WTC11 (cell line): ENCODE measurements at regions not wholly inside any gene's neighbourhood (a gene's known extent, or its start where the extent isn't known, plus 50 kb on each side); places are given as distances from the start of the nearest gene placed in this dataset.

Experiments
- ATAC-seq: fragments of 200-7000 bp; cut with Tn5 transposase; 2 replicates; pipeline ENCODE4 v1.10.0; 2021; ENCODE audit warnings: mild to moderate bottlenecking, moderate library complexity
- CTCF ChIA-PET: fragments of 300-600 bp; sonication (Branson Sonifier 250); formaldehyde crosslinking; loops from one replicate; lab custom pipeline; 2021; ENCODE audit warnings: antibody characterized with exemption; lab: Charles Lee
- POLR2A ChIA-PET: fragments of 350-600 bp; sonication (Branson Sonifier 250); formaldehyde crosslinking; loops from one replicate; lab custom pipeline; 2021; ENCODE audit warnings: antibody characterized with exemption; lab: Charles Lee
- DNase-seq: peaks from one replicate; pipeline ENCODE4 v3.0.0; 2021; ENCODE audit warnings: low spot score
- H3K27ac Mint-ChIP-seq: 2 replicates; pipeline ENCODE4 v1.8.0; 2021; ENCODE audit warnings: mixed read lengths
- H3K27me3 Mint-ChIP-seq: 2 replicates; pipeline ENCODE4 v1.8.0; 2021; ENCODE audit warnings: low read depth, mild to moderate bottlenecking, moderate library complexity, mixed read lengths
- H3K36me3 Mint-ChIP-seq: 2 replicates; pipeline ENCODE4 v1.8.0; 2021; ENCODE audit warnings: mixed read lengths
- H3K4me1 Mint-ChIP-seq: 2 replicates; pipeline ENCODE4 v1.8.0; 2022; ENCODE audit warnings: mixed read lengths
- H3K4me3 Mint-ChIP-seq: 2 replicates; pipeline ENCODE4 v1.8.0; 2021; ENCODE audit warnings: mild to moderate bottlenecking, moderate library complexity, mixed read lengths
- H3K9me3 Mint-ChIP-seq: 2 replicates; pipeline ENCODE4 v1.8.0; 2021; ENCODE audit warnings: mixed read lengths
- E2F1 ChIP-seq: sonication (generic); formaldehyde crosslinking; IDR thresholded peaks from 2 replicates; pipeline ENCODE4 v1.8.0; 2022; ENCODE audit warnings: mild to moderate bottlenecking, missing genetic modification reagents
- GRHL2 ChIP-seq: fragments of 250-450 bp; sonication (Bioruptor Pico); IDR thresholded peaks from 2 replicates; pipeline ENCODE4 v1.8.0; 2022; ENCODE audit warnings: mild to moderate bottlenecking, moderate library complexity; ENCODE audit not compliant: insufficient replicate concordance, severe bottlenecking
- HMGXB4 ChIP-seq: sonication (generic); formaldehyde crosslinking; IDR thresholded peaks from 2 replicates; pipeline ENCODE4 v1.8.1; 2023; ENCODE audit warnings: mild to moderate bottlenecking, moderate library complexity, missing genetic modification reagents
- IRF1 ChIP-seq: sonication (generic); formaldehyde crosslinking; IDR thresholded peaks from 2 replicates; pipeline ENCODE4 v1.8.0; 2023; ENCODE audit warnings: missing genetic modification reagents
- IRF2 ChIP-seq: sonication (generic); formaldehyde crosslinking; IDR thresholded peaks from 2 replicates; pipeline ENCODE4 v1.8.0; 2022; ENCODE audit warnings: low read depth, missing genetic modification reagents, borderline replicate concordance
- MXD4 ChIP-seq: fragments of 250-450 bp; sonication (Bioruptor Pico); IDR thresholded peaks from 2 replicates; pipeline ENCODE4 v1.8.0; 2021; ENCODE audit warnings: mild to moderate bottlenecking, moderate library complexity, borderline replicate concordance
- NFATC4 ChIP-seq: fragments of 250-450 bp; sonication (Bioruptor Pico); IDR thresholded peaks from 2 replicates; pipeline ENCODE4 v1.9.0; 2021; ENCODE audit warnings: mild to moderate bottlenecking
- NR1H2 ChIP-seq: sonication (generic); formaldehyde crosslinking; IDR thresholded peaks from 2 replicates; pipeline ENCODE4 v1.9.0; 2021; ENCODE audit warnings: mild to moderate bottlenecking, moderate library complexity, missing genetic modification reagents
- NR2C2 ChIP-seq: sonication (generic); formaldehyde crosslinking; IDR thresholded peaks from 2 replicates; pipeline ENCODE4 v1.8.0; 2022; ENCODE audit warnings: mild to moderate bottlenecking, missing genetic modification reagents
- SOX15 ChIP-seq: fragments of 250-450 bp; sonication (Bioruptor Pico); IDR thresholded peaks from 2 replicates; pipeline ENCODE4 v1.9.0; 2021; ENCODE audit warnings: mild to moderate bottlenecking
- ZNF263 ChIP-seq: sonication (generic); formaldehyde crosslinking; IDR thresholded peaks from 2 replicates; pipeline ENCODE4 v1.8.1; 2022; ENCODE audit warnings: low read depth, mild to moderate bottlenecking, moderate library complexity, missing genetic modification reagents
- ZNF281 ChIP-seq: sonication (generic); formaldehyde crosslinking; IDR thresholded peaks from 2 replicates; pipeline ENCODE4 v1.8.0; 2023; ENCODE audit warnings: mild to moderate bottlenecking, missing genetic modification reagents
- ZNF317 ChIP-seq: sonication (generic); formaldehyde crosslinking; IDR thresholded peaks from 2 replicates; pipeline ENCODE4 v1.8.1; 2023; ENCODE audit warnings: low read depth, mild to moderate bottlenecking, moderate library complexity, missing genetic modification reagents, borderline replicate concordance
- ZNF396 ChIP-seq: fragments of 250-450 bp; sonication (Bioruptor Pico); IDR thresholded peaks from 2 replicates; pipeline ENCODE4 v1.8.0; 2021; ENCODE audit warnings: mild to moderate bottlenecking, moderate library complexity, borderline replicate concordance
- ZNF425 ChIP-seq: fragments of 250-450 bp; sonication (Bioruptor Pico); conservative IDR thresholded peaks from 2 replicates; pipeline ENCODE4 v1.9.0; 2021; ENCODE audit warnings: mild to moderate bottlenecking
- ZNF512 ChIP-seq: sonication (generic); formaldehyde crosslinking; IDR thresholded peaks from 2 replicates; pipeline ENCODE4 v1.8.1; 2022; ENCODE audit warnings: missing genetic modification reagents, borderline replicate concordance

- TF ChIP-seq HMGXB4 (CRISPR knock-in tag), result no peak
- TF ChIP-seq, all 79 proteins: peak for 0
Observed at GRCh38 chr10:47076949-47077361, 165.7 kb downstream of the PTPN20 start (continued).

- CTCF ChIA-PET, result no interaction called here
- DNase-seq (no peak), ATAC-seq (no peak)
- H3K27ac Mint-ChIP-seq, result no peak overlapping the region
- H3K4me1 Mint-ChIP-seq, result no peaks in the 10 kb centered on the region
- H3K27me3 Mint-ChIP-seq, result no peaks in the 10 kb centered on the region
- POLR2A ChIA-PET, result no interaction called here
- H3K9me3 Mint-ChIP-seq, result peaks cover 23% of the 10 kb centered on the region
- H3K36me3 Mint-ChIP-seq, result no peaks in the 10 kb centered on the region
- no peak overlapping the region for H3K4me3 Mint-ChIP-seq
- TF ChIP-seq NR1H2 (CRISPR knock-in tag) (no peak), SOX15 (CRISPR knock-in tag) (no peak)
Observed at GRCh38 chr10:47077386-47077785, 166.2 kb downstream of the PTPN20 start.

- no peak for DNase-seq
- Mint-ChIP-seq H3K4me3 (no peak overlapping the region), H3K27me3 (no peaks in the 10 kb centered on the region), H3K36me3 (no peaks in the 10 kb centered on the region), H3K27ac (no peak overlapping the region), H3K4me1 (no peaks in the 10 kb centered on the region), H3K9me3 (peaks cover 28% of the 10 kb centered on the region)
- CTCF ChIA-PET, result interaction anchor here (1.0 kb wide), 1 partner anchor 31 kb away, joined by 3 read pairs; no protein-coding TSS in a partner anchor
- TF ChIP-seq GRHL2 (CRISPR knock-in tag) (no peak), IRF2 (CRISPR knock-in tag) (no peak), ZNF512 (CRISPR knock-in tag) (no peak), ZNF317 (CRISPR knock-in tag) (no peak), ZNF396 (no peak), MXD4 (CRISPR knock-in tag) (no peak), NR2C2 (CRISPR knock-in tag) (no peak), E2F1 (CRISPR knock-in tag) (no peak), IRF1 (CRISPR knock-in tag) (no peak), NFATC4 (CRISPR knock-in tag) (no peak), ZNF425 (CRISPR knock-in tag) (no peak), ZNF281 (CRISPR knock-in tag) (no peak), ZNF263 (CRISPR knock-in tag) (no peak)
- no peak for ATAC-seq
- POLR2A ChIA-PET, result no interaction called here
Observed at GRCh38 chr10:47077941-47078340, 166.7 kb downstream of the PTPN20 start.
